Osteocyte (in vitro differentiated cells): ENCODE measurements at regions not wholly inside any gene's neighbourhood (a gene's known extent, or its start where the extent isn't known, plus 50 kb on each side); places are given as distances from the start of the nearest gene placed in this dataset.
A peak's percentile ranks its signal among the peaks of the same experiment; 100 is the strongest.

Experiments
- DNase-seq: peaks from one replicate; pipeline ENCODE4 v3.0.0; 2021; ENCODE audit warnings: mixed read lengths; ENCODE audit not compliant: unreplicated experiment; ENCODE audit errors: extremely low spot score
- H3K27ac Mint-ChIP-seq: one replicate; pipeline ENCODE4 v1.8.0; 2021; ENCODE audit warnings: mild to moderate bottlenecking, mixed read lengths; ENCODE audit not compliant: unreplicated experiment
- H3K27me3 Mint-ChIP-seq: one replicate; pipeline ENCODE4 v1.8.0; 2021; ENCODE audit warnings: mixed read lengths; ENCODE audit not compliant: unreplicated experiment
- H3K36me3 Mint-ChIP-seq: one replicate; pipeline ENCODE4 v1.8.0; 2021; ENCODE audit warnings: mixed read lengths; ENCODE audit not compliant: unreplicated experiment
- H3K4me1 Mint-ChIP-seq: one replicate; pipeline ENCODE4 v1.8.0; 2021; ENCODE audit warnings: mixed read lengths; ENCODE audit not compliant: unreplicated experiment
- H3K4me3 Mint-ChIP-seq: one replicate; pipeline ENCODE4 v1.8.0; 2021; ENCODE audit warnings: mild to moderate bottlenecking, moderate library complexity, mixed read lengths; ENCODE audit not compliant: unreplicated experiment
- H3K9me3 Mint-ChIP-seq: one replicate; pipeline ENCODE4 v1.8.0; 2021; ENCODE audit warnings: mixed read lengths; ENCODE audit not compliant: unreplicated experiment
- TF ChIP-seq, protein P1 (sequence below): fragments of 200-600 bp; sonication (generic); IDR thresholded peaks from 2 replicates; pipeline ENCODE4 v1.5.0; 2021; ENCODE audit warnings: antibody characterized with exemption, mild to moderate bottlenecking, moderate library complexity

- Mint-ChIP-seq H3K9me3 (no peaks in the 10 kb centered on the region), H3K36me3 (no peaks in the 10 kb centered on the region), H3K27me3 (peaks cover 18% of the 10 kb centered on the region), H3K4me1 (no peaks in the 10 kb centered on the region), H3K4me3 (no peak overlapping the region), H3K27ac (no peak overlapping the region)
- DNase-seq = no peak
- TF ChIP-seq, protein P1, sequence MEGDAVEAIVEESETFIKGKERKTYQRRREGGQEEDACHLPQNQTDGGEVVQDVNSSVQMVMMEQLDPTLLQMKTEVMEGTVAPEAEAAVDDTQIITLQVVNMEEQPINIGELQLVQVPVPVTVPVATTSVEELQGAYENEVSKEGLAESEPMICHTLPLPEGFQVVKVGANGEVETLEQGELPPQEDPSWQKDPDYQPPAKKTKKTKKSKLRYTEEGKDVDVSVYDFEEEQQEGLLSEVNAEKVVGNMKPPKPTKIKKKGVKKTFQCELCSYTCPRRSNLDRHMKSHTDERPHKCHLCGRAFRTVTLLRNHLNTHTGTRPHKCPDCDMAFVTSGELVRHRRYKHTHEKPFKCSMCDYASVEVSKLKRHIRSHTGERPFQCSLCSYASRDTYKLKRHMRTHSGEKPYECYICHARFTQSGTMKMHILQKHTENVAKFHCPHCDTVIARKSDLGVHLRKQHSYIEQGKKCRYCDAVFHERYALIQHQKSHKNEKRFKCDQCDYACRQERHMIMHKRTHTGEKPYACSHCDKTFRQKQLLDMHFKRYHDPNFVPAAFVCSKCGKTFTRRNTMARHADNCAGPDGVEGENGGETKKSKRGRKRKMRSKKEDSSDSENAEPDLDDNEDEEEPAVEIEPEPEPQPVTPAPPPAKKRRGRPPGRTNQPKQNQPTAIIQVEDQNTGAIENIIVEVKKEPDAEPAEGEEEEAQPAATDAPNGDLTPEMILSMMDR = peak; percentile 58
These were observed 102.7 kb upstream of the DHX15 start for GRCh38 chr4:24686866-24687692.

GRCh38 chr4:24688453-24688852 lies 104.1 kb upstream of the DHX15 start:
- TF ChIP-seq, protein P1 = no peak
- Mint-ChIP-seq H3K4me3 (no peak overlapping the region), H3K4me1 (no peaks in the 10 kb centered on the region), H3K27ac (no peak overlapping the region), H3K27me3 (peaks cover 14% of the 10 kb centered on the region), H3K9me3 (no peaks in the 10 kb centered on the region), H3K36me3 (no peaks in the 10 kb centered on the region)
- DNase-seq = no peak

GRCh38 chr4:24689212-24689611 lies 104.9 kb upstream of the DHX15 start:
- TF ChIP-seq, protein P1 = no peak
- H3K4me3 Mint-ChIP-seq = no peak overlapping the region
- no peaks in the 10 kb centered on the region for H3K9me3 Mint-ChIP-seq
- H3K4me1 Mint-ChIP-seq = no peaks in the 10 kb centered on the region
- no peak overlapping the region for H3K27ac Mint-ChIP-seq
- no peaks in the 10 kb centered on the region for H3K36me3 Mint-ChIP-seq
- H3K27me3 Mint-ChIP-seq = peaks cover 14% of the 10 kb centered on the region
- no peak for DNase-seq

DNA sequence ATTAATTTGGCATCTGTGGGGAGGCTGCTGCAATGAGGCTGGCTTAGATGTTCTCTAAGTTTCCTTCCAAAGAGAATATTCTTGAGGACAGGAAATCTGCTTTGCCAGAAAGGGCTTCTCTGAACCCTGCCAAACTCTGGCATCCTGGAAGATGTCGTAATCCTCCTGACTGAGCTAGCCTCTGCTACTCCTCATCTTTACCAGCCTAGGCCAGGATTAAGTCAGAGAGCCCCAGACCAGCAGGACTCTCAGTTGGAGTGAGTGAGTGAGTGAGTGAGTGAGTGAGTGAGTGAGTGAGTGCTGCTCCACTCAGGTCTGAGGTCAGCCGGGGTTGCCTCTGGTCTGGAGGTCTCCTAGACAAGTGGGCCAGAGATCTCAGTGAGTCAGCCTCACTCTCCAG lies 104.9 kb upstream of the SOD3 start:
- Mint-ChIP-seq H3K4me1 (no peaks in the 10 kb centered on the region), H3K27me3 (peaks cover 14% of the 10 kb centered on the region), H3K9me3 (no peaks in the 10 kb centered on the region), H3K4me3 (no peak overlapping the region), H3K36me3 (no peaks in the 10 kb centered on the region), H3K27ac (no peak overlapping the region)
- no peak for DNase-seq
- TF ChIP-seq, protein P1 = no peak

- Mint-ChIP-seq H3K4me1 (no peaks in the 10 kb centered on the region), H3K36me3 (no peaks in the 10 kb centered on the region), H3K27ac (no peak overlapping the region), H3K27me3 (peaks cover 21% of the 10 kb centered on the region), H3K4me3 (no peak overlapping the region), H3K9me3 (no peaks in the 10 kb centered on the region)
- DNase-seq = no peak
- TF ChIP-seq, protein P1 = no peak
These were observed 101.7 kb upstream of the SOD3 start for GRCh38 chr4:24693636-24694035.
